WTC11 (cell line): ENCODE measurements at regions not wholly inside any gene's neighbourhood (a gene's known extent, or its start where the extent isn't known, plus 50 kb on each side); places are given as distances from the start of the nearest gene placed in this dataset.

Source experiments
- GABPB1 ChIP-seq: sonication (generic); formaldehyde crosslinking; IDR thresholded peaks from 2 replicates; pipeline ENCODE4 v1.8.1; 2023; ENCODE audit warnings: mild to moderate bottlenecking, missing genetic modification reagents
- NFYB ChIP-seq: sonication (generic); formaldehyde crosslinking; conservative IDR thresholded peaks from 2 replicates; pipeline ENCODE4 v1.8.0; 2022; ENCODE audit warnings: low read depth, missing genetic modification reagents
- NR3C1 ChIP-seq: sonication (generic); formaldehyde crosslinking; conservative IDR thresholded peaks from 2 replicates; pipeline ENCODE4 v1.8.1; 2023; ENCODE audit warnings: low read depth, mild to moderate bottlenecking, missing genetic modification reagents
- TEAD1 ChIP-seq: sonication (generic); formaldehyde crosslinking; IDR thresholded peaks from 2 replicates; pipeline ENCODE4 v1.8.0; 2022; ENCODE audit warnings: mild to moderate bottlenecking, missing genetic modification reagents
- TP53 ChIP-seq: sonication (generic); formaldehyde crosslinking; IDR thresholded peaks from 2 replicates; pipeline ENCODE4 v1.8.1; 2023; ENCODE audit warnings: mild to moderate bottlenecking, missing genetic modification reagents
- ZNF138 ChIP-seq: sonication (generic); formaldehyde crosslinking; conservative IDR thresholded peaks from 2 replicates; pipeline ENCODE4 v1.8.1; 2022; ENCODE audit warnings: mild to moderate bottlenecking, moderate library complexity, missing genetic modification reagents
- ZNF219 ChIP-seq: sonication (generic); formaldehyde crosslinking; IDR thresholded peaks from 2 replicates; pipeline ENCODE4 v1.8.0; 2023; ENCODE audit warnings: missing genetic modification reagents, mild to moderate bottlenecking, borderline replicate concordance
- TF ChIP-seq, protein P1 (sequence below): sonication (generic); formaldehyde crosslinking; IDR thresholded peaks from 2 replicates; pipeline ENCODE4 v1.8.0; 2022; ENCODE audit warnings: missing genetic modification reagents
- TF ChIP-seq, protein P2 (sequence below): fragments of 200-600 bp; IDR thresholded peaks from 2 replicates; pipeline ENCODE4 v1.8.0; 2022; ENCODE audit warnings: antibody characterized with exemption
- TF ChIP-seq, protein P3 (sequence below): sonication (generic); formaldehyde crosslinking; IDR thresholded peaks from 2 replicates; pipeline ENCODE4 v1.8.0; 2022; ENCODE audit warnings: mild to moderate bottlenecking, missing genetic modification reagents
- TF ChIP-seq, protein P4 (sequence below): sonication (generic); formaldehyde crosslinking; IDR thresholded peaks from 2 replicates; pipeline ENCODE4 v1.8.1; 2022; ENCODE audit warnings: mild to moderate bottlenecking, moderate library complexity, missing genetic modification reagents
- TF ChIP-seq, protein P5 (sequence below): sonication (generic); formaldehyde crosslinking; IDR thresholded peaks from 2 replicates; pipeline ENCODE4 v1.8.0; 2022; ENCODE audit warnings: mild to moderate bottlenecking, missing genetic modification reagents

DNA sequence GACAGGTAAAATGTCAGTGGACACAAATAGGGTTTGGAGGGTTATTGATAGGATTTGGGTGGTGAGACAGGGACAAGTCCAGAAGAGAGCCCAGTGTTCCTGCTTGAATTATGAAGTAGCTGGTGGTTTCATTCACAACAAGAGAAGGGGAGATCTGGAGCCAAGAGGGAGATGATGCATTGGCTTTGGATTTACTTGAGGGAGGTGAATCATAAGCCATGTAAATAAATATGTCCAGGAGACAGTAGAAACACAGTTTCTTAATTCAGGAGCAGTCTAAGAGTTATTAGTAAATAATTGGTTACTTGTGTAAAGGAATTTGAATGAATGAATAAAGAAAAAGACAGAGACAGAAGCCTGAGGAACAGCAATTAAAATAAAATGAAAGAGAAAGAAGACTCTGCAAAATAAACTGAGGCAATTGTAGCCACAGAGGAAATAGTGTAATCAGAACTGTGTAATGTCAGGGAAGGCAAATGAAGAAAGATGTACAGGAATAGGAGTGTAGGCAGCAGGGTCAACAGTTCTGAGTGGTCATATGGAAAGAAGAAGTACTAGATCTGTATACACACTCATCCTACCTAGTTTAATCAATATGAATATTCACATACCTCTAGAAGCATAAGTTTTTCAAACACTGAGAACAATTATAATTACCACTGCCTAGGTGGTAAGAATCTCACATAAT is 50.2 kb upstream of the CXCL8 start:
- TF ChIP-seq TEAD1 (no peak), GABPB1 (CRISPR knock-in tag) (no peak), NFYB (no peak), ZNF138 (no peak), TP53 (CRISPR knock-in tag) (no peak), NR3C1 (no peak), ZNF219 (CRISPR knock-in tag) (no peak)
- TF ChIP-seq, protein P1, sequence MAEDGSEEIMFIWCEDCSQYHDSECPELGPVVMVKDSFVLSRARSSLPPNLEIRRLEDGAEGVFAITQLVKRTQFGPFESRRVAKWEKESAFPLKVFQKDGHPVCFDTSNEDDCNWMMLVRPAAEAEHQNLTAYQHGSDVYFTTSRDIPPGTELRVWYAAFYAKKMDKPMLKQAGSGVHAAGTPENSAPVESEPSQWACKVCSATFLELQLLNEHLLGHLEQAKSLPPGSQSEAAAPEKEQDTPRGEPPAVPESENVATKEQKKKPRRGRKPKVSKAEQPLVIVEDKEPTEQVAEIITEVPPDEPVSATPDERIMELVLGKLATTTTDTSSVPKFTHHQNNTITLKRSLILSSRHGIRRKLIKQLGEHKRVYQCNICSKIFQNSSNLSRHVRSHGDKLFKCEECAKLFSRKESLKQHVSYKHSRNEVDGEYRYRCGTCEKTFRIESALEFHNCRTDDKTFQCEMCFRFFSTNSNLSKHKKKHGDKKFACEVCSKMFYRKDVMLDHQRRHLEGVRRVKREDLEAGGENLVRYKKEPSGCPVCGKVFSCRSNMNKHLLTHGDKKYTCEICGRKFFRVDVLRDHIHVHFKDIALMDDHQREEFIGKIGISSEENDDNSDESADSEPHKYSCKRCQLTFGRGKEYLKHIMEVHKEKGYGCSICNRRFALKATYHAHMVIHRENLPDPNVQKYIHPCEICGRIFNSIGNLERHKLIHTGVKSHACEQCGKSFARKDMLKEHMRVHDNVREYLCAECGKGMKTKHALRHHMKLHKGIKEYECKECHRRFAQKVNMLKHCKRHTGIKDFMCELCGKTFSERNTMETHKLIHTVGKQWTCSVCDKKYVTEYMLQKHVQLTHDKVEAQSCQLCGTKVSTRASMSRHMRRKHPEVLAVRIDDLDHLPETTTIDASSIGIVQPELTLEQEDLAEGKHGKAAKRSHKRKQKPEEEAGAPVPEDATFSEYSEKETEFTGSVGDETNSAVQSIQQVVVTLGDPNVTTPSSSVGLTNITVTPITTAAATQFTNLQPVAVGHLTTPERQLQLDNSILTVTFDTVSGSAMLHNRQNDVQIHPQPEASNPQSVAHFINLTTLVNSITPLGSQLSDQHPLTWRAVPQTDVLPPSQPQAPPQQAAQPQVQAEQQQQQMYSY (CRISPR knock-in tag): no peak
- TF ChIP-seq, protein P2, sequence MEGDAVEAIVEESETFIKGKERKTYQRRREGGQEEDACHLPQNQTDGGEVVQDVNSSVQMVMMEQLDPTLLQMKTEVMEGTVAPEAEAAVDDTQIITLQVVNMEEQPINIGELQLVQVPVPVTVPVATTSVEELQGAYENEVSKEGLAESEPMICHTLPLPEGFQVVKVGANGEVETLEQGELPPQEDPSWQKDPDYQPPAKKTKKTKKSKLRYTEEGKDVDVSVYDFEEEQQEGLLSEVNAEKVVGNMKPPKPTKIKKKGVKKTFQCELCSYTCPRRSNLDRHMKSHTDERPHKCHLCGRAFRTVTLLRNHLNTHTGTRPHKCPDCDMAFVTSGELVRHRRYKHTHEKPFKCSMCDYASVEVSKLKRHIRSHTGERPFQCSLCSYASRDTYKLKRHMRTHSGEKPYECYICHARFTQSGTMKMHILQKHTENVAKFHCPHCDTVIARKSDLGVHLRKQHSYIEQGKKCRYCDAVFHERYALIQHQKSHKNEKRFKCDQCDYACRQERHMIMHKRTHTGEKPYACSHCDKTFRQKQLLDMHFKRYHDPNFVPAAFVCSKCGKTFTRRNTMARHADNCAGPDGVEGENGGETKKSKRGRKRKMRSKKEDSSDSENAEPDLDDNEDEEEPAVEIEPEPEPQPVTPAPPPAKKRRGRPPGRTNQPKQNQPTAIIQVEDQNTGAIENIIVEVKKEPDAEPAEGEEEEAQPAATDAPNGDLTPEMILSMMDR: no peak
- TF ChIP-seq, protein P3, sequence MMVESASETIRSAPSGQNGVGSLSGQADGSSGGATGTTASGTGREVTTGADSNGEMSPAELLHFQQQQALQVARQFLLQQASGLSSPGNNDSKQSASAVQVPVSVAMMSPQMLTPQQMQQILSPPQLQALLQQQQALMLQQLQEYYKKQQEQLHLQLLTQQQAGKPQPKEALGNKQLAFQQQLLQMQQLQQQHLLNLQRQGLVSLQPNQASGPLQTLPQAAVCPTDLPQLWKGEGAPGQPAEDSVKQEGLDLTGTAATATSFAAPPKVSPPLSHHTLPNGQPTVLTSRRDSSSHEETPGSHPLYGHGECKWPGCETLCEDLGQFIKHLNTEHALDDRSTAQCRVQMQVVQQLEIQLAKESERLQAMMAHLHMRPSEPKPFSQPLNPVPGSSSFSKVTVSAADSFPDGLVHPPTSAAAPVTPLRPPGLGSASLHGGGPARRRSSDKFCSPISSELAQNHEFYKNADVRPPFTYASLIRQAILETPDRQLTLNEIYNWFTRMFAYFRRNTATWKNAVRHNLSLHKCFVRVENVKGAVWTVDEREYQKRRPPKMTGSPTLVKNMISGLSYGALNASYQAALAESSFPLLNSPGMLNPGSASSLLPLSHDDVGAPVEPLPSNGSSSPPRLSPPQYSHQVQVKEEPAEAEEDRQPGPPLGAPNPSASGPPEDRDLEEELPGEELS: no peak
- TF ChIP-seq, protein P4, sequence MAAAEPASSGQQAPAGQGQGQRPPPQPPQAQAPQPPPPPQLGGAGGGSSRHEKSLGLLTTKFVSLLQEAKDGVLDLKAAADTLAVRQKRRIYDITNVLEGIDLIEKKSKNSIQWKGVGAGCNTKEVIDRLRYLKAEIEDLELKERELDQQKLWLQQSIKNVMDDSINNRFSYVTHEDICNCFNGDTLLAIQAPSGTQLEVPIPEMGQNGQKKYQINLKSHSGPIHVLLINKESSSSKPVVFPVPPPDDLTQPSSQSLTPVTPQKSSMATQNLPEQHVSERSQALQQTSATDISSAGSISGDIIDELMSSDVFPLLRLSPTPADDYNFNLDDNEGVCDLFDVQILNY (CRISPR knock-in tag): no peak
- TF ChIP-seq, protein P5, sequence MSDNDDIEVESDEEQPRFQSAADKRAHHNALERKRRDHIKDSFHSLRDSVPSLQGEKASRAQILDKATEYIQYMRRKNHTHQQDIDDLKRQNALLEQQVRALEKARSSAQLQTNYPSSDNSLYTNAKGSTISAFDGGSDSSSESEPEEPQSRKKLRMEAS (CRISPR knock-in tag): no peak
